ENCODE measurements at regions not wholly inside any gene's neighbourhood (a gene's known extent, or its start where the extent isn't known, plus 50 kb on each side); places are given as distances from the start of the nearest gene placed in this dataset.
"Not testable (repeated sequence)": the region's sequence is repeated elsewhere in the genome, so short reads cannot be mapped to it uniquely, and the experiment has no call there.

GRCh38 chr15:70247281-70247680 is 149.6 kb upstream of the TLE3 start:
- DNase-seq (ENCODE audit: low spot score): no peak

GRCh38 chr15:70246623-70247220 is 149.0 kb upstream of the TLE3 start:
- DNase-seq (ENCODE audit: low spot score): no peak

GRCh38 chr15:70245932-70246622 is 148.4 kb upstream of the TLE3 start:
- DNase-seq (ENCODE audit: low spot score): peak; percentile 63

- no peak for DNase-seq (ENCODE audit: low spot score)
Measured at GRCh38 chr15:70244978-70245542, 147.3 kb upstream of the TLE3 start.

- DNase-seq (ENCODE audit: low spot score): no peak
Measured at GRCh38 chr15:70243686-70244540, 146.2 kb upstream of the TLE3 start.

GRCh38 chr15:70242951-70243685 is 145.4 kb upstream of the TLE3 start:
- DNase-seq (ENCODE audit: low spot score): no peak

- DNase-seq (ENCODE audit: low spot score): no peak
Measured at GRCh38 chr15:70241561-70242320, 144.0 kb upstream of the TLE3 start.

- DNase-seq (ENCODE audit: low spot score): no peak
Measured at GRCh38 chr15:70240820-70241430, 143.2 kb upstream of the TLE3 start.

GRCh38 chr15:70240082-70240481 is 142.4 kb upstream of the TLE3 start:
- DNase-seq (ENCODE audit: low spot score): no peak

- no peak for DNase-seq (ENCODE audit: low spot score)
Measured at GRCh38 chr15:70238917-70239316, 141.2 kb upstream of the TLE3 start.

- no peak for DNase-seq (ENCODE audit: low spot score)
Measured at GRCh38 chr15:70237626-70238025, 139.9 kb upstream of the TLE3 start.

GRCh38 chr15:70236341-70237086 is 138.8 kb upstream of the TLE3 start:
- DNase-seq (ENCODE audit: low spot score): no peak

GRCh38 chr15:70235347-70235746 is 137.6 kb upstream of the TLE3 start:
- no peak for DNase-seq (ENCODE audit: low spot score)

- DNase-seq (ENCODE audit: low spot score): no peak
Measured at GRCh38 chr15:70234256-70234905, 136.7 kb upstream of the TLE3 start.

GRCh38 chr15:70231484-70231883 is 133.8 kb upstream of the TLE3 start:
- no peak for DNase-seq (ENCODE audit: low spot score)

- DNase-seq (ENCODE audit: low spot score): not testable (repeated sequence)
Measured at GRCh38 chr15:70227918-70228317, 130.2 kb upstream of the TLE3 start.

- DNase-seq (ENCODE audit: low spot score): no peak
Measured at GRCh38 chr15:70227147-70227546, 129.4 kb upstream of the TLE3 start.

- no peak for DNase-seq (ENCODE audit: low spot score)
Measured at GRCh38 chr15:70226337-70226980, 128.7 kb upstream of the TLE3 start.

GRCh38 chr15:70225416-70225815 is 127.7 kb upstream of the TLE3 start:
- DNase-seq (ENCODE audit: low spot score): no peak

All from hepatic stellate cell (primary cell).